GM12873 (cell line): ENCODE measurements at regions not wholly inside any gene's neighbourhood (a gene's known extent, or its start where the extent isn't known, plus 50 kb on each side); places are given as distances from the start of the nearest gene placed in this dataset.

Experiments
- TF ChIP-seq, protein P1 (sequence below): IDR thresholded peaks from 2 replicates; pipeline ENCODE4 v1.5.1; 2012; ENCODE audit warnings: low read depth, mild to moderate bottlenecking, moderate library complexity, low read length, control low read depth; ENCODE audit not compliant: insufficient read depth; ENCODE audit errors: missing control alignments

DNA sequence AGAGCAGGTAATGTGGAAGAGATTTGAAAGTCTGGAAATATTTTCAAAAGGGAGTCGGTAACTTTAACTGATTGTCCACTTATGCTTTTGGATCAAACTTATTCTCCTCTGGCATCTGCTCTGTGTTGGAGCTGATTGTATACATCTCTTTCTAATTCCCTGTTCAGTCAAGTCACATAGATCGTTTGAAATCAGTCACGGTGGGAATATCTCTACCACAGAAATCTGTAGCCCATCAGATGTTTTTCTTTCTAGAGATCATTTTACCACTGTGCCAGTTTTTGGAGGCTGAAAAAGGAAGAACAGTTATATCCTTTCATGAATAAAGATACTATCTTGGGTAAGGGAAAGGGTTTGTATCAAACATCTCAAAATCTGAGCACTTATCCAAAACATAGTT is 1853.3 kb downstream of the EFNA5 start:
- TF ChIP-seq, protein P1, sequence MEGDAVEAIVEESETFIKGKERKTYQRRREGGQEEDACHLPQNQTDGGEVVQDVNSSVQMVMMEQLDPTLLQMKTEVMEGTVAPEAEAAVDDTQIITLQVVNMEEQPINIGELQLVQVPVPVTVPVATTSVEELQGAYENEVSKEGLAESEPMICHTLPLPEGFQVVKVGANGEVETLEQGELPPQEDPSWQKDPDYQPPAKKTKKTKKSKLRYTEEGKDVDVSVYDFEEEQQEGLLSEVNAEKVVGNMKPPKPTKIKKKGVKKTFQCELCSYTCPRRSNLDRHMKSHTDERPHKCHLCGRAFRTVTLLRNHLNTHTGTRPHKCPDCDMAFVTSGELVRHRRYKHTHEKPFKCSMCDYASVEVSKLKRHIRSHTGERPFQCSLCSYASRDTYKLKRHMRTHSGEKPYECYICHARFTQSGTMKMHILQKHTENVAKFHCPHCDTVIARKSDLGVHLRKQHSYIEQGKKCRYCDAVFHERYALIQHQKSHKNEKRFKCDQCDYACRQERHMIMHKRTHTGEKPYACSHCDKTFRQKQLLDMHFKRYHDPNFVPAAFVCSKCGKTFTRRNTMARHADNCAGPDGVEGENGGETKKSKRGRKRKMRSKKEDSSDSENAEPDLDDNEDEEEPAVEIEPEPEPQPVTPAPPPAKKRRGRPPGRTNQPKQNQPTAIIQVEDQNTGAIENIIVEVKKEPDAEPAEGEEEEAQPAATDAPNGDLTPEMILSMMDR = no peak

DNA sequence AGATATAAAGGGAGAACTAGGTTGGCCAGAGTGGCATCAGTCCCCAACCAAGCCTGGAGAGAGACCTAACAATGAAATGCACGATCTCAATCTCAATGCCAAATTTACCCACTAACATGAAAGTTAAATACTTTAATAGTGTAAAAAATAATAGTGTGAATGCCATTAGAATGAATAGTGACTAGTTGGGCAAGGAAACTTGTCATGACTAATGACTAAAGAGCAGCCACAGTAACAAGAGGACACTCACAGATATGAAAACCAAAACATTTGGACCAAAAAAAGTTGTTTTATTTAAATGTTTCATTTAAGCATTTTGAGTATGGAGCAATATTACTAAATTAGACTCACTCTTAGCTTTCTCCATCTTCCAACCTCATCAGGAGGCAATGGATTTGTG is 1853.8 kb downstream of the EFNA5 start:
- TF ChIP-seq, protein P1 = no peak

DNA sequence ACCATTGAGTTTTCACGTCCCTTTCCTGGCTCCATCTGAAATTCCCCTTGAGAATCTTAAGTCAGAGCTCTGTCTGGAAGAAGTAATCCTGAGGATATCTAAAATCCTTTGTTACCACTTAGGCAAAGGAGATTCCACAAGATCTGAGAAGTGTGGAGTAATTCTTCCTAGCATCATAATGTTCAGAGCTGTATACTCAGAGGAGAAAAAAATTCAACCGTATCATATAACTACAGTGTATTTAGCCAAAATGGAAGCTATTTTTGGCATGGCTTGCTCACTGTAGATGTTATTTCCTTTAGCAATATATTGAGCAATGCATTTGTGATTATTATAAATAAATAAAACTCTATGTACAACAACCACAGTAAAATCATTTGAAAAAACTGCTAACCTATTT is 1858.4 kb downstream of the EFNA5 start:
- TF ChIP-seq, protein P1 = no peak

DNA sequence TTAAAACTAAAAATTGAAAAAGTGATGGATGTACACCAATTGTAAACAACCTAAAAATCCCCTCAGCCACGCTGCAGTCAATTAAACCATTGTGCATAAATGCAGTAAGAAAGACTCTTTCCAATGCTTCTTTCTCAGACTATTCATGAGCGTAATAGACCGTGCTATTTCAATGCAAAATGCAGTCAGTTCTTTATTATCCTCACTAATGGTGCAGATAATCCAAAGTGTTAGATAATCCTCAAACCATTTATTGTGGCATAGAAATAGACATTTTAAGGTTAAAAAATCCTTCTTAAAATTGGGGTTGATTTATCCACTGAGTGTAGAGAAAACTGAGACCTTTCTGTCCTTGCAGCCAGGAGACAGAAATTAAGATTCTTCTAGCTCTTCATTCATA is 1862.8 kb downstream of the EFNA5 start:
- TF ChIP-seq, protein P1 = no peak

DNA sequence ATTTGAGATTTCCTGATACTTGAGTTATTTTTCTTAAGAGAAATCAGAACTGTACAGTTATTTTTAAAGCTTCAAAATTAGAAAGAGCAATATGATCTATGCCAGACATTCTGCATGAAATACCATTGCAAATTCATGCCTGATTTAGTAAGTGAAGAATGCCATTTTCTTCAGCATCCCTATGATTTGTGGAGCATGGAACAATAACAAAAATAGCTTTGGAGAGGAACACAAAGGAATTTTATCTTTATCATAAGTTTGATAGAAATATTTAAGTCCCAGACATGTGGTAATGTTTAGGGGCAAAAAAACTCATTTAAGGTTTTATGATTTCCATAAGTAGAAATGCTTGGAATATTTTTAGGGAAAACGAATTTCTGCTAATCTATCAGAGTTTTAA is 1863.4 kb downstream of the EFNA5 start:
- TF ChIP-seq, protein P1 = no peak

DNA sequence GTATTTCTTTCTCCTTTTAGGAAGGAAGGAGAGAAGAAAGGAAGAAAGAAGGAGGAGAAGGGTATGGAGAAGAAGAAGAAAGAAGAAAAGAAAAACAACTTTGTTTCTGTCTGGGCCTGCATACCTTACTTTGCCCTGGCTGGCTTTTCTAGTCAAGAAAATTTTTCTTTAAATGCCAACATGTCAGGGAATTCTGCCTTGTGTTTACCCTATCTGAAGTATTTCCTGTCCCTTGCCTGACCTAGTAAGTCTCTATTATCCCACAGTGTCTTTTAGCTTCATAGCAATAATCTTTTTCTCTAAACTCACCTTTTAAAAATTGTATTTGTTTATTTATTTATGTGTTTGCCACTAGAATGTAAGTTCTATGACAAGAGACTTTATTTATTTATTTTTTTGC is 1864.1 kb downstream of the EFNA5 start:
- TF ChIP-seq, protein P1 = no peak

DNA sequence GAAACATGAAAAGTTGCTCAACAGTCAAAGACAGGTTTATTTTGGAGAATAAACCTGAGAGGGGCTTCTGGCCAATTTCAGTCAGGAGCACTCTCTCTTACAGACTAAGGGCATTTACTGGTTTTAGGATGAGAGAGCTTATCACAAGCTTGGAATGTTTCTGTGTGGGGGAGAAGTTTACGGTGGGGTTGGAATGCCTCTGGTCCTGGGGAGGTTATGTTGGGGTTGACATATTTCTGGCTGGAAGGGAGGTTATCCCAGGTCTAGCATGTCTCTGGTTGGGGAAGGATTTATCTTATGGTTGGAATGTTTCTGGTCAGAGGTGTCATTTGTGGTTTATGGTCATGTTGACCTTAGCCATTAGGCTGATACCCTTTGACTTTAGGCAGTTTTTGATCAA is 1867.3 kb downstream of the EFNA5 start:
- TF ChIP-seq, protein P1 = no peak
